GM23248 (cell line): ENCODE measurements at regions not wholly inside any gene's neighbourhood (a gene's known extent, or its start where the extent isn't known, plus 50 kb on each side); places are given as distances from the start of the nearest gene placed in this dataset.

Experiments
- EZH2 ChIP-seq: fragments of 200-600 bp; sonication (generic); IDR thresholded peaks from 2 replicates; pipeline ENCODE4 v1.6.1; 2018; ENCODE audit warnings: antibody characterized with exemption, mild to moderate bottlenecking; ENCODE audit not compliant: insufficient read depth, poor library complexity, severe bottlenecking
- EZH2phosphoT487 ChIP-seq: fragments of 200-600 bp; sonication (generic); IDR thresholded peaks from 2 replicates; pipeline ENCODE4 v1.6.1; 2018; ENCODE audit warnings: antibody characterized with exemption, moderate library complexity, mild to moderate bottlenecking, low read depth; ENCODE audit not compliant: insufficient read depth

- TF ChIP-seq EZH2phosphoT487 (no peak), EZH2 (no peak)
Observed at GRCh38 chr3:194255252-194256039, 95.7 kb downstream of the CPN2 start.
